Ovary (tissue), 3 donors: ENCODE measurements at regions not wholly inside any gene's neighbourhood (a gene's known extent, or its start where the extent isn't known, plus 50 kb on each side); places are given as distances from the start of the nearest gene placed in this dataset.

Source experiments
- POLR2A ChIP-seq: fragments of 450-650 bp; IDR thresholded peaks from one replicate; pipeline ENCODE4 v1.6.1; 2017; ENCODE audit warnings: antibody characterized with exemption, mild to moderate bottlenecking, moderate library complexity
- TF ChIP-seq, protein P1 (sequence below), 3 donors: fragments of 450-650 bp in 2 of 3; fragments of 200-600 bp in 1 of 3; IDR thresholded peaks; one replicate each; pipeline versions ENCODE4 v1.5.1 to v1.8.0; 2016 to 2022; ENCODE audit warnings: antibody characterized with exemption in 3 of 3, mild to moderate bottlenecking in 1 of 3
- donor health status: DM: no; HTN: no; CAD: no.

DNA sequence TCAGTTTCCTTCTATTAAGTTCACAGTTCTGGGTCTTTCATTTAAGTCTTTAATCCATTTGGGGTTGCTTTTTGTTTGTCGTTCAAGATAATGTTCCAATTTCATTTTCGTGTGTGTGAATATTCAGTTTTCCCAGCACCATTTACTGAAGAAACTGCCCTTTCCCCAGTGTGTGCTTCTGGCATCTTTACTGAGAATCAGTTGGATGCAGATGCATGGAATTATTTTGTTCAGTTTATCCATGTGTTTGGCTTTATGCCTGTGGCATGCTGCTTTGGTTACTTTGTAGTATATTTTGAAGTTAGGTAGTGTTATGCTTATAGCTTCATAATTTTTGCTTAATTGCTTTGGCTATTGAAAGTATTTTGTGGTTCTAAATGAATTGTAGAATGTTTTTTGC, 163.8 kb upstream of the HDX start:
- TF ChIP-seq, protein P1, sequence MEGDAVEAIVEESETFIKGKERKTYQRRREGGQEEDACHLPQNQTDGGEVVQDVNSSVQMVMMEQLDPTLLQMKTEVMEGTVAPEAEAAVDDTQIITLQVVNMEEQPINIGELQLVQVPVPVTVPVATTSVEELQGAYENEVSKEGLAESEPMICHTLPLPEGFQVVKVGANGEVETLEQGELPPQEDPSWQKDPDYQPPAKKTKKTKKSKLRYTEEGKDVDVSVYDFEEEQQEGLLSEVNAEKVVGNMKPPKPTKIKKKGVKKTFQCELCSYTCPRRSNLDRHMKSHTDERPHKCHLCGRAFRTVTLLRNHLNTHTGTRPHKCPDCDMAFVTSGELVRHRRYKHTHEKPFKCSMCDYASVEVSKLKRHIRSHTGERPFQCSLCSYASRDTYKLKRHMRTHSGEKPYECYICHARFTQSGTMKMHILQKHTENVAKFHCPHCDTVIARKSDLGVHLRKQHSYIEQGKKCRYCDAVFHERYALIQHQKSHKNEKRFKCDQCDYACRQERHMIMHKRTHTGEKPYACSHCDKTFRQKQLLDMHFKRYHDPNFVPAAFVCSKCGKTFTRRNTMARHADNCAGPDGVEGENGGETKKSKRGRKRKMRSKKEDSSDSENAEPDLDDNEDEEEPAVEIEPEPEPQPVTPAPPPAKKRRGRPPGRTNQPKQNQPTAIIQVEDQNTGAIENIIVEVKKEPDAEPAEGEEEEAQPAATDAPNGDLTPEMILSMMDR (IDR thresholded peaks at IDR 0.05): no peak
- no peak for TF ChIP-seq POLR2A
